Nephron (organoid): ENCODE measurements at regions not wholly inside any gene's neighbourhood (a gene's known extent, or its start where the extent isn't known, plus 50 kb on each side); places are given as distances from the start of the nearest gene placed in this dataset.
"Not testable (repeated sequence)": the region's sequence is repeated elsewhere in the genome, so short reads cannot be mapped to it uniquely, and the experiment has no call there.

Experiments
- H3K27ac Mint-ChIP-seq, 3 experiments: 2 replicates each; pipeline ENCODE4 v1.8.0; 2020; ENCODE audit warnings: mixed read lengths in 3 of 3, mild to moderate bottlenecking in 2 of 3, moderate library complexity in 1 of 3
- H3K27me3 Mint-ChIP-seq: 2 replicates; pipeline ENCODE4 v1.8.0; 2021; ENCODE audit warnings: low read depth, mild to moderate bottlenecking, moderate library complexity, mixed read lengths
- H3K36me3 Mint-ChIP-seq: 2 replicates; pipeline ENCODE4 v1.8.0; 2020; ENCODE audit warnings: low read depth, mixed read lengths
- H3K4me1 Mint-ChIP-seq: 2 replicates; pipeline ENCODE4 v1.8.0; 2020; ENCODE audit warnings: mixed read lengths
- H3K4me3 Mint-ChIP-seq, 3 experiments: 2 replicates each; pipeline ENCODE4 v1.8.0; 2020; ENCODE audit warnings: mild to moderate bottlenecking in 3 of 3, mixed read lengths in 3 of 3, moderate library complexity in 2 of 3
- H3K9me3 Mint-ChIP-seq: 2 replicates; pipeline ENCODE4 v1.8.0; 2020; ENCODE audit warnings: mixed read lengths
- CTCF ChIP-seq, 3 experiments: fragments of 200-600 bp; sonication (generic); IDR thresholded peaks; one replicate each; pipeline ENCODE4 v1.5.0; 2021; ENCODE audit warnings: antibody characterized with exemption in 3 of 3; ENCODE audit not compliant: unreplicated experiment in 3 of 3

- Mint-ChIP-seq H3K9me3 (no peaks in the 10 kb centered on the region), H3K4me3 (no peak overlapping the region), H3K36me3 (no peaks in the 10 kb centered on the region), H3K4me1 (no peaks in the 10 kb centered on the region), H3K27me3 (no peaks in the 10 kb centered on the region), H3K27ac (no peak overlapping the region)
- no peak for TF ChIP-seq CTCF (IDR thresholded peaks at IDR 0.05; ENCODE audit: unreplicated experiment in 3 of 3)
Measured at GRCh38 chr1:41975850-41976569, 57.3 kb upstream of the HIVEP3 start.

GRCh38 chr1:41975121-41975520, 56.4 kb upstream of the HIVEP3 start:
- Mint-ChIP-seq H3K4me1 (no peaks in the 10 kb centered on the region), H3K9me3 (no peaks in the 10 kb centered on the region)

DNA sequence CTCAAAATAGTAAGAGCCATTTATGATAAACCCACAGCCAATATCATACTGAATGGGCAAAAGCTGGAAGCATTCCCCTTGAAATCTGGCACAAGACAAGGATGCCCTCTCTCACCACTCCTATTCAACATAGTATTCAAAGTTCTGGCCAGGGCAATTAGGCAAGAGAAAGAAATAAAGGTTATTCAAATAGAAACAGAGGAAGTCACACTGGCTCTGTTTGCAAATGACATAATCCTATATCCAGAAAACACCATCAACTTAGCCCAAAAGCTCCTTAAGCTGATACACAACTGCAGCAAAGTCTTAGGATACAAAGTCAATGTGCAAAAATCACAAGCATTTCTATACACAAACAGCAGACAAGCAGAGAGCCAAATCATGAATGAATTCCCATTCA, 49.8 kb upstream of the HIVEP3 start:
- not testable (repeated sequence) for H3K27ac Mint-ChIP-seq, H3K4me3 Mint-ChIP-seq, H3K36me3 Mint-ChIP-seq, H3K4me1 Mint-ChIP-seq, H3K27me3 Mint-ChIP-seq
- peaks cover 31% of the 10 kb centered on the region for H3K9me3 Mint-ChIP-seq

More at GRCh38 chr1:41975121-41975520, 56.4 kb upstream of the HIVEP3 start:
- Mint-ChIP-seq H3K36me3 (no peaks in the 10 kb centered on the region), H3K4me3 (no peak overlapping the region), H3K27me3 (no peaks in the 10 kb centered on the region), H3K27ac (no peak overlapping the region)
- no peak for TF ChIP-seq CTCF (IDR thresholded peaks at IDR 0.05; ENCODE audit: unreplicated experiment in 3 of 3)
